ENCODE measurements at regions not wholly inside any gene's neighbourhood (a gene's known extent, or its start where the extent isn't known, plus 50 kb on each side); places are given as distances from the start of the nearest gene placed in this dataset.
A peak's percentile ranks its signal among the peaks of the same experiment; 100 is the strongest.
"Not testable (repeated sequence)": the region's sequence is repeated elsewhere in the genome, so short reads cannot be mapped to it uniquely, and the experiment has no call there.

GRCh38 chr3:166837535-166837934 lies 542.6 kb downstream of the ZBBX start:
- H3K9me3 ChIP-seq: no peaks in the 10 kb centered on the region
- 72 to 74% methylated on average over 4 of the region's 4 CpGs for WGBS, 2 donors
- TF ChIP-seq CTCF (IDR thresholded peaks at IDR 0.05): peak in 6 of 7 experiments; percentile 6 to 26 (median 22)
- no peak for TF ChIP-seq POLR2A (IDR thresholded peaks at IDR 0.05)
- no peak overlapping the region for H3K4me3 ChIP-seq
- intact Hi-C loops (cut with DNase I): no loop called here
- H3K27me3 ChIP-seq: no peaks in the 10 kb centered on the region
- no peak overlapping the region for H3K27ac ChIP-seq
- DNase-seq (peak in 2 of 4 donors; percentile 8 to 15), ATAC-seq (peak; percentile 40)
- no peaks in the 10 kb centered on the region for H3K4me1 ChIP-seq
- H3K36me3 ChIP-seq (replicated peaks in 1 of 2; ENCODE audit: insufficient read depth in 1 of 2, low read depth in 2 of 2): no peaks in the 10 kb centered on the region

GRCh38 chr3:166836836-166837235 lies 543.3 kb downstream of the ZBBX start:
- H3K9me3 ChIP-seq: no peaks in the 10 kb centered on the region
- H3K4me3 ChIP-seq: no peak overlapping the region
- 89 to 95% methylated on average over 1 of the region's 1 CpG for WGBS, 2 donors
- intact Hi-C loops (cut with DNase I): no loop called here
- no peaks in the 10 kb centered on the region for H3K4me1 ChIP-seq
- ATAC-seq: no peak
- TF ChIP-seq CTCF (IDR thresholded peaks at IDR 0.05) (no peak), POLR2A (IDR thresholded peaks at IDR 0.05) (no peak)
- no peak overlapping the region for H3K27ac ChIP-seq
- no peaks in the 10 kb centered on the region for H3K36me3 ChIP-seq (replicated peaks in 1 of 2; ENCODE audit: insufficient read depth in 1 of 2, low read depth in 2 of 2)
- no peak for DNase-seq
- no peaks in the 10 kb centered on the region for H3K27me3 ChIP-seq

GRCh38 chr3:166829896-166830295 lies 550.2 kb downstream of the ZBBX start:
- no peak overlapping the region for H3K4me3 ChIP-seq
- H3K36me3 ChIP-seq (replicated peaks in 1 of 2; ENCODE audit: insufficient read depth in 1 of 2, low read depth in 2 of 2): no peaks in the 10 kb centered on the region
- 14 to 17% methylated on average over 3 of the region's 3 CpGs for WGBS, 2 donors
- H3K27ac ChIP-seq: no peak overlapping the region
- no peaks in the 10 kb centered on the region for H3K9me3 ChIP-seq
- ATAC-seq: peak; percentile 97
- peaks cover 9% of the 10 kb centered on the region for H3K4me1 ChIP-seq
- DNase-seq: peak in 1 of 4 donors; percentile 22
- H3K27me3 ChIP-seq: no peaks in the 10 kb centered on the region
- TF ChIP-seq CTCF (IDR thresholded peaks at IDR 0.05): no peak
- TF ChIP-seq POLR2A (IDR thresholded peaks at IDR 0.05): no peak
- intact Hi-C loops (cut with DNase I): no loop called here

GRCh38 chr3:166818464-166818863 lies 561.6 kb downstream of the ZBBX start:
- intact Hi-C loops (cut with DNase I): no loop called here
- H3K36me3 ChIP-seq (replicated peaks in 1 of 2; ENCODE audit: insufficient read depth in 1 of 2, low read depth in 2 of 2): no peaks in the 10 kb centered on the region
- ATAC-seq (no peak), DNase-seq (no peak)
- no peaks in the 10 kb centered on the region for H3K9me3 ChIP-seq
- no peaks in the 10 kb centered on the region for H3K27me3 ChIP-seq
- no peaks in the 10 kb centered on the region for H3K4me1 ChIP-seq
- H3K27ac ChIP-seq: no peak overlapping the region
- no peak for TF ChIP-seq POLR2A (IDR thresholded peaks at IDR 0.05)
- TF ChIP-seq CTCF (IDR thresholded peaks at IDR 0.05): no peak
- no peak overlapping the region for H3K4me3 ChIP-seq

GRCh38 chr3:166817269-166817668 lies 562.8 kb downstream of the ZBBX start:
- DNase-seq; ATAC-seq; H3K4me1 ChIP-seq; H3K36me3 ChIP-seq (replicated peaks in 1 of 2; ENCODE audit: insufficient read depth in 1 of 2, low read depth in 2 of 2); H3K9me3 ChIP-seq; intact Hi-C loops (cut with DNase I); H3K27me3 ChIP-seq; H3K4me3 ChIP-seq; H3K27ac ChIP-seq: not testable (repeated sequence)
- WGBS, 2 donors: 87 to 93% methylated on average over 6 of the region's 6 CpGs

All from body of pancreas (tissue), 4 donors.